GM06990 (cell line): ENCODE measurements at regions not wholly inside any gene's neighbourhood (a gene's known extent, or its start where the extent isn't known, plus 50 kb on each side); places are given as distances from the start of the nearest gene placed in this dataset.

Source experiments
- DNase-seq: peaks from one replicate; pipeline ENCODE4 v3.0.0-alpha.2; 2011; ENCODE audit not compliant: insufficient read length; ENCODE audit errors: extremely low read depth
- H3K27me3 ChIP-seq: replicated peaks from 2 replicates; pipeline ENCODE4 v1.6.0; 2011; ENCODE audit warnings: low read length; ENCODE audit not compliant: control insufficient read depth, insufficient read depth
- H3K36me3 ChIP-seq: 2 replicates; pipeline ENCODE4 v1.5.1; 2011; ENCODE audit warnings: low read length; ENCODE audit not compliant: control insufficient read depth, insufficient read depth
- H3K4me3 ChIP-seq: replicated peaks from 2 replicates; pipeline ENCODE4 v1.5.1; 2011; ENCODE audit warnings: low read depth, mild to moderate bottlenecking, control low read depth, low read length
- TF ChIP-seq, protein P1 (sequence below): IDR thresholded peaks from 2 replicates; pipeline ENCODE4 v1.5.1; 2011; ENCODE audit warnings: low read length, control low read depth, mild to moderate bottlenecking, inconsistent platforms; ENCODE audit not compliant: insufficient read depth, poor library complexity, severe bottlenecking

DNA sequence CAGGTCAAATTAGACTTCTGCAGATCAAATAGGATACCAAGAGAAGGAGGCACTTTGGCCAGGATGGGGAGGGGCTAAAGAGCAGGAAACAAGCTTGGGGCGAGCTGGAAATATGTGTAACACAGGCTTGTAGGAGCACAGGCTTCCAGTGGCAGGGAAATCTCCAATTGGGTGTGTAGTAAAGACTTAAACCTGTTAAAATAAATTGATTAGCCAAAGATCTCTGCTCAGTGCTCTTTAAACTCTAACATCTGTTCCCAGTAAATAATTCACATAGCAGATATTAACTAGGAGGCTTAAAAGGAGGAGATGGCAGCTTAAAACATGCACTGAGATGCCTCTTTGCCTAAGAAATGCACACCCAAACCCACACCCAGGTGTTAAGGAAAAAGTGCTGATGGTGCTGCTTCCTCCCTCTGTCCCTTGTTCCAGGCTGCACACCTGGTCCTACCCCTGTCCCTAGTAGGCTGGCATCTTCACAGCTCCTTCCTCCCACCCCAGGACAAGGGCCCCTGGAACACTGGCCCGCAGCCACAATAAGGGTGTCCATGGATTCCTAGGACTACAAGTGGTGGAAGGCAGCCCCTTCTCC is 93.5 kb upstream of the MLN start:
- H3K36me3 ChIP-seq = no peaks in the 10 kb centered on the region
- DNase-seq = no peak
- TF ChIP-seq, protein P1, sequence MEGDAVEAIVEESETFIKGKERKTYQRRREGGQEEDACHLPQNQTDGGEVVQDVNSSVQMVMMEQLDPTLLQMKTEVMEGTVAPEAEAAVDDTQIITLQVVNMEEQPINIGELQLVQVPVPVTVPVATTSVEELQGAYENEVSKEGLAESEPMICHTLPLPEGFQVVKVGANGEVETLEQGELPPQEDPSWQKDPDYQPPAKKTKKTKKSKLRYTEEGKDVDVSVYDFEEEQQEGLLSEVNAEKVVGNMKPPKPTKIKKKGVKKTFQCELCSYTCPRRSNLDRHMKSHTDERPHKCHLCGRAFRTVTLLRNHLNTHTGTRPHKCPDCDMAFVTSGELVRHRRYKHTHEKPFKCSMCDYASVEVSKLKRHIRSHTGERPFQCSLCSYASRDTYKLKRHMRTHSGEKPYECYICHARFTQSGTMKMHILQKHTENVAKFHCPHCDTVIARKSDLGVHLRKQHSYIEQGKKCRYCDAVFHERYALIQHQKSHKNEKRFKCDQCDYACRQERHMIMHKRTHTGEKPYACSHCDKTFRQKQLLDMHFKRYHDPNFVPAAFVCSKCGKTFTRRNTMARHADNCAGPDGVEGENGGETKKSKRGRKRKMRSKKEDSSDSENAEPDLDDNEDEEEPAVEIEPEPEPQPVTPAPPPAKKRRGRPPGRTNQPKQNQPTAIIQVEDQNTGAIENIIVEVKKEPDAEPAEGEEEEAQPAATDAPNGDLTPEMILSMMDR = no peak
- H3K27me3 ChIP-seq = no peaks in the 10 kb centered on the region; the same call in none of the 2 replicates
- no peak overlapping the region for H3K4me3 ChIP-seq

DNA sequence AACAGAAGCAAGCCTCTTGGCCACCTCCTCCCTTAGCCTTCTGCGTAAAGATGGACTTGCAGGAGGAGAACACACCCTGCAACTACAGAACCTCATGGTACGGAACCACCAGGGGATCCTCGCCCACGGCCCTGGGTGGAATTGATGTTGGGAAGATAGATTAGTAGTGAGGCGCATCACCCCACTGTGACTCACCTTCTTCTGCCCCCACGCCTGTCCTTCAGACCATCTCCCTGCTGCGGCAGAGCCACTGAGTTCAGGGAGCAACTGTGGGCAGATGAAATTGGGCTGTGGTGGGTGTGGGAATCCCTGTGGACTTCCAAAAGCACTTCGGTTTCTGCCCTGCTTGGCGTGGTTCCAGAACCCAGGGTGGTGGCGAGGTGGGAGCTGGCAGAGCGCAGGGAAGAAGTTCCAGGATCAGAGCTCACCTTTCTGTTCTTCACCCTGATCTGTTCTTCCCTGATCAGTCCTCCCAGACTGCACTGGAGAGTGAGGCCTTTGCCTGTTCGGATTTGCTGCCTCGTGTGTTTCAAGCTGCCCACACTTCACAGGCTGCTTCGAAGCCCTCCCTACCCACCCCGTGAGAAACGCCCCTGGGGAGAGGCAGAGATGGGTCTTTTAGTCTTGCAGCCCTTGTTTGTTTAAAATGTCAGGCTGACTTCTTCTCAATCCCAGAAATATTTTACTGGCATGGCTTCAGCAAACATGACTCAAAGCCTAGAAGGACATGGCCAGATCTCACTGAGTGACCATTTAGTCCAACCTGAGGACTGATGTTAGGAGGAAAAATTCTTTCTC is 92.8 kb upstream of the MLN start:
- no peak overlapping the region for H3K4me3 ChIP-seq
- no peak for DNase-seq
- H3K36me3 ChIP-seq = no peaks in the 10 kb centered on the region
- TF ChIP-seq, protein P1 = no peak
- no peaks in the 10 kb centered on the region; the same call in none of the 2 replicates for H3K27me3 ChIP-seq

DNA sequence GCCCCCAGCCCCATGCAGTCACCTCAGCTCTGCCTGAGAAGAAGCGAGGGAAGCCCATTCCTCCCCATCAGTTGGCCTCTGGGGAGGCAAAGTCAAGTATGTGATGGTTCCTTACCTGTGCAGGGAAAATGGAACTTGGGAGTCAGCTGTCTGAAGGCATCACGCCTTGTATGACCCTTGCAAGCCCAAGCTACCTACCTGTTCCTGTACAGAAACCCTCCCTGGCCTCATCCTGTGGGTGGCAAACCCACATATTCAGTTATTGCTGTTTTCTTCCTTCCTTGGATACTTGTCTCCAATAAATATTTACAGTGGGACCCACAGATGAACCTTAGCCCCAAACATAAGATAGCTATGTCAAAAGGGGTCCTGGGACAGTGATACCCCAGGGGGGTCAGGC is 92.2 kb upstream of the MLN start:
- DNase-seq = no peak
- TF ChIP-seq, protein P1 = no peak
- H3K27me3 ChIP-seq = no peaks in the 10 kb centered on the region; the same call in none of the 2 replicates
- H3K36me3 ChIP-seq = no peaks in the 10 kb centered on the region
- no peak overlapping the region for H3K4me3 ChIP-seq

DNA sequence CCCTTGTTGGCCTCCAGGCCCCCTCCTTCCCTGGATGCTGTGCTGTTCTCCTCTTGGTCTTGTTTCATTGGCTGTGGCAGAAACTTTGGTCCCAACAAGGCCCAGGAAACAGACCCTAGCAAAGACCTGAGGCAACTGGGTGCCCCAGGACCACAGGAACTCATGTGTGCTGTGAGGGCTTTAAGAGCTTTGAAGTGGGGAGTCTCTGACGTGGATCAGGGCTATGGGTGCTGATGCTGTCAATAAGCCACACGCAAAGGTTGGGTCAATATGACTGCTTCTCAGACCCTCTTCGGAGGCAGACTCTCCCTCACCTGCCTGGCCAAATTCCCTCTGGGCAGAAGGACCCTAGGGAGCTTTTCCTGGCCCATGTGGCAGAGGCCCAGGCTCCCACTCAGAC is 91.5 kb upstream of the MLN start:
- no peak for DNase-seq
- H3K27me3 ChIP-seq = no peaks in the 10 kb centered on the region; the same call in none of the 2 replicates

DNA sequence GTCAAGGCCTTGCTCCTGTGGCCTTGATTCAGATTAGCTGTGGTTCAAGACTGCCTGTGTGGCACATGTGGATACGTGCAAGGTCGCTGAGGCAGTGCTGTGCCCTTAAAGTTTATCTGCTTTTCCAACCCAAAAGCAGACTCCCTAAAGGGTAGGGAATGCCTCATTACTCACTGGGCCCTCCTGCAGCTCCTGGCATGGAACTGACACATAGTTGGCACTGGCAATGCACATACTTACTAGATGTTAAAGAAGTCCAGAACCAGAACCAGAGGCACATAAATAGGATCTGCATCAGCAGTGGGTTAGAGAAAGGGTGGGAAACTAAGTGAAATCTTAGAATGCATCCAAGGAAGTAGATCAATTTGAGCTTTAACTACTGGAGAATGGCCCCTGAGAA is 90.6 kb upstream of the MLN start:
- Histone ChIP-seq H3K36me3 (no peaks in the 10 kb centered on the region), H3K4me3 (no peak overlapping the region), H3K27me3 (no peaks in the 10 kb centered on the region; the same call in none of the 2 replicates)
- TF ChIP-seq, protein P1 = no peak
- no peak for DNase-seq

More for the DNA sequence above, 91.5 kb upstream of the MLN start:
- Histone ChIP-seq H3K4me3 (no peak overlapping the region), H3K36me3 (no peaks in the 10 kb centered on the region)
- TF ChIP-seq, protein P1 = no peak
